GM21390 (cell line): ENCODE measurements at regions not wholly inside any gene's neighbourhood (a gene's known extent, or its start where the extent isn't known, plus 50 kb on each side); places are given as distances from the start of the nearest gene placed in this dataset.

Source experiments
- ATAC-seq: cut with Tn5 transposase; IDR thresholded peaks from one replicate; pipeline ENCODE4 v1.9.1; 2021; ENCODE audit not compliant: unreplicated experiment

DNA sequence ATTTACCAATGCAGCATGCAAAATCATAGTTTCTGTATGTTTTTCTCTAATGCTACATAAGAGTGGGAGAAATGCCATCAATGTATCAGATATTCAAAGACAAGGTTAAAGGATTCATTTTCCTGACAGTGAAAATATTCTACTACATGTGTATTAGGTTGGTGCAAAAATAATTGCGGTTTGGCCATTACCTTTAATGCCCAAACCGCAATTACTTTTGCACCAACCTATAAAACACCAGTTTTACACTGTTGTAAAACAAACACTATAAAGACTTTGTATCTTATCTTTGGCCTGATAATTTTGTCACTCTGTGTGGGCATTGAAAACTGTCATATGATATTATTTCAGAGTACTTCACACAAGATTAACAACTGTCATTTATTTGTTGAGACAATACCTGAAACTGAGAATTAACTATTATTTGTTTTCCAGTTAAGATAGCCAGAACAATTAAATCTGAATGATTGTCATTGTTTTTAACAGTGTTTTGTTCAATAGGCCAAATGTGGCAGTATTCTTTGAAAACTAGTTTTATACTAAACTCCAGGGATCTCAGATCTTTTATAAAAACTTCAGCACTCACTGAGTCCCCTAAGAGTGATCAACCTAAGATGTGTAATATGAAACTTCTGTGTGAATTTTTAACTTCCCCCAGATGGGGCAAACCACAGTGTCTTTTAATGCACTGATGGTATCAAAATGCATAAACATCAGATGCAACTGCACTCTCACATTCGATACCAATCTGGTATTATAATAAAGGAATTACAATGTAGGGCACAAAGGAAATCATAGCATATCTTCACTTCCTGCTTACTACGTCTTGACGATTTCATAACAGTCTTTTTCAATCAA lies 53.8 kb upstream of the FBN2 start:
- ATAC-seq = no peak

DNA sequence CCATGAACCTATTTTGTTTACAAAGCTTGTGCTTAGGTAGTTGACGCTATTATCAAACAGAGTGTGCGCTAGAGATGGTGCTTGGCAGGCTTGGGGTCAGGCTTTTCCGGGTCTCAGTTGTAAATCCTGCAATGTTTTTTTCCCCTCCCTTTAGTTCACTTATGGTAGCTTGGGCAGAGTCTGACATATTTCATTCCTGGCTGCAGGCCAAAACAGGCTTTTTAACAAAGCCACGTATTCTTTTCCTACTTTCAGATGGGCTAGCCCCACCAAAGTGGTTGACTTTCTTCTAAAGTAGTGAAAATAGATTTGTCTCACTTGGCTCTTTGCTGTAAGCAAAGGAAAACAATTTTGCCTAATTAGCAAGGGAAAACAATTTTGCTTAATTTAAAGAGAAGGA lies 58.0 kb upstream of the FBN2 start:
- ATAC-seq = no peak

DNA sequence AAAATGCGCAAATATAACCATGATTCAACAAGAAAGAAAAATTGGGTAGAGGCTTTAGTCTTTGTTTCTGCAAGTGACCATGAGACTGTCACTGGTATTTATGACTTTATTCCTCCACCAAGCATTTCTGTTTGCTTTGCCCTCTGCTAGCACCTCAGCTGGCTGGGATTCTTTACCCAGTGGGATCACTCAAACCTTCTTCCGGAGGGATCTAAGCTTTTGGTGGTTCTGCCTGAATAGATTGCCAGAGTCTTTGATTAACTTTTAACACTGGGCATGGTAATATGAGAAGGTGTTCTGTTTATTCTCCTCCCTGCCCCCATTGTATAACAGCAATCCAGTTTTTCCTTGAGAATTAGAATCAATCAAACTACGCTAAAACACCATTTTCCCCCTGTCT lies 59.1 kb upstream of the FBN2 start:
- ATAC-seq = no peak

GRCh38 chr5:128613128-128613527 lies 75.1 kb upstream of the FBN2 start:
- ATAC-seq = no peak

DNA sequence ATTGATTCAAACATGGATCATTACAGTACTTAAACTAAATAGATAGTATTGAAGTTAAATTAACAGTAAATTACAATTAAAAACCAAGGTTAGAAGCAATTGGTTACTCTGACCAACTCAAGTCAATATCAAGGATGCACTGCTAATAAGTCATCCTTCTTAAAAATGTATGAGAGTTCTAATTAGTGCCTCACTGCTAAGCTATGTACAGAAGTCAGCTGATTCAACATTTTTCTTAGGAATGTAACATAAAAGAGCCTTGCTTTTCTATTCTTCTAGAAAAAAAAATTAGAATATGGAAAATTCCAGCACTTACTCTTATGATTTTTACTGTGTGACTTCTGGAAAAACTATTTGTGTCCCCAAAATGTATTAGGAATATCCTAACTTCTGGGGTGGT lies 75.7 kb upstream of the FBN2 start:
- ATAC-seq = no peak

- ATAC-seq = no peak
Observed at GRCh38 chr5:128615578-128615977, 77.5 kb upstream of the FBN2 start.

DNA sequence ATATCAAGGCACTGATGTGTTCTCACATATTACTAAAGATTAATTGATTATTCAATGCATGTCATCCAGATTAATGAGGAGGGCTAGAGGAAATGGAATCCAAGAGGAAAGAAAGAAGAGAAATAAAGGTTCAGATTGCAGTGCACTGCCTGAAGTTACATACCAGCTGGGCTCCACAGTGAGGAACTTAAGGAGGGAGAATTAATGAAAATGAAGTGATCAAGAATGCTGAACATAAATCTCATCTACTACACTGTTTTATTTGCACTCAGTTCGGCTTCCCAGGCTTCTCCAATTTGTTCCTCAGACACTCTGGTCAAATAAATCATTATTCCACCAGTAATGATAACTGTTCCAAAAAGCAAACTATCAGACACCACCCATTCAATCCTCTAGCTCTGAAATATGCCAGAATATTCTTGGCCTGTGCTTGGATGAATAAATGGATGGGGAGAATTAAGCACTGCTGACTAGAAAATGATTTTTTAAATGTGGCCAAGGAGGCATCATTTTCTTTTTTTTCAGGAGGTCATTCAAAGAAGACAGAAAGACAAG lies 88.6 kb upstream of the FBN2 start:
- no peak for ATAC-seq

DNA sequence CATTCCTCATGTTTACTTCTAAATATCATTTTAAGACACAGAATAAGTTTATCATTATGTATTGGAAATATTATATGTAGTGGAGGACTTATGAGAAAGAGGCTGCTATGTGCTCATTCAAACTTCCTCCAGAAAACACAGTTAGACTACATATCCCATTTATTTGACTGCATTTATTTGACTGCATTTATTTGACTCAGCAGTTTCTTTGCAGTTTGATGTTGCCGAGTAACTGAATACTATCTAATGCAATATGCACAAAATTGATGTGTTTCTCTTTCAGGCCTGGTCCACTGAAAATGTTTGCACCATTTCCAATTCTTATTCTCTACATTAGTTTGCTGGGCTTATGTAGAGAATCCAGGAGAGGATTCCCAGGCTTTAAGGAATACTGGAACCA lies 89.9 kb upstream of the FBN2 start:
- ATAC-seq = no peak

- ATAC-seq = no peak
Observed at GRCh38 chr5:128629157-128629556, 91.1 kb upstream of the FBN2 start.

DNA sequence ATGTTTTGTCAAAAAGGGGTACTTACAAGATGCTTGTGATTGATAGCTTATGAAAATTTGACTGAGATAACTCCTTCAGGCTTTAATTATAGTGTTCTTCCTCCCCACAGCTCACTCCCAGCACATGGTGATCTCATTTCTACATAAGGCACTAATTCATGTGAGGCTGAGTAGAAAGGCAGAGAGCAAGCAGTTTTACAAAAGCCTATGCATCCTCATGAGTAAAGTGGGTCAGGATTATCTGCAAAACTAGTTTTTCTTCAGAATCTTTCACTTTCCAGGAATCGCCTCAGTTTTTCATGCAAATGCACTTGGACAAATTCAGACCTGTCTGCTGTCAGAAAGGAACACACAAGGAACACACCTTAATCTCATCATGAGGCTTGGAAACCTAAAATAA lies 92.1 kb upstream of the FBN2 start:
- no peak for ATAC-seq

DNA sequence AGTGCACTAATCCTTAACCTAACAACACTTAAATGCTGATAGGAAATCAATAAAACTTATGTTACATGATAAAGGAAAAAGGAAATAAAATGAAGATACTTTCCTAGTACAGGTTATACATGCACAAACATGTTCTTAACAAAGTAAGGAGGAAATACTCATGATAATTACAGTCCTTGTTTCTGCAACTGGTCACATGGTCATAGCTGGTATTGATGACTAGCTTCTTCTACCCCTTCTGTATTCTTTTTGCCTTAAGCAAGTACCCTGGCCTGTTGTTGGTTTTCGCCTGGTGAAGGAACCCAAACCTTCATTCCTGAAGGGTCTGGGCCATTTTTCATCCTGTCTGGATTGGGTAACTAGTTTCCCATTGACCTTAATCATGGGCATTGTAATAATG lies 93.7 kb upstream of the FBN2 start:
- no peak for ATAC-seq

DNA sequence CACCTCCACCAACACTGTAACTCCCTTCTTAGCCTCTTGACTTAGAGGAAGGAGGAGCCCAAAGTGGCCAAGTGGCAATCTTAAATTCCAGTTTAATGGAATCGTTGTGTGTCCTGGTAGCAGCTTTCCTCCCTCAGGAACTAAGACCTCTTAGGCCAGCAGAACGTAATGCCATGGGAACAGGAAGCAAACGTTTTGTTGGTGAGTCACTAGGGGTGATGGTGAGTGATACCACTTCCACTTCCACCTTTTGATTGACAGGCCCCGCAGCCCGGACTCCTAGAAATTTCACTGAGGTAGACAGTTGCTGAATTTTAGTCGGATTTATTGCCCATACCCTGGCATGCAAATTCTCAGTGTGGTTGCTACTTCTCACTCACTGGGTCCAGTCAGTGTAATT lies 94.2 kb upstream of the FBN2 start:
- no peak for ATAC-seq

DNA sequence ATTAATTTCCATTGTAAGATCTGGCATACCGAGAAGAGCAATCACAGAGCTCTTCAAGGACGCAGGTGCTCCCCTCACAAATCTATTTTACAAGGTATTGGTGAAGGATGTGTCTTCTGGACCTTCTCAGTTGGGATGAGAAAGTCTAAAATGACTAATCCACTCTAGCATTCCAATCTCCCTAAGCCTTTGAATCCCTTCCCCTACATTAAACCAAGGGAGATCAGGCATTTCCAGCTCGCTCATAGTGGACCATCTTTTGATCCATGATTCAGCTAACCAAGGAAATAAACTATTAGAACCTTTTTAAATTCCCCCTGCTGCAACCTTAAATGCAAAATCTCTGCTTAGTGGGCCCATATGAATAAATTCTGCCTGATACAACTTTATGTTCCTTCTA lies 95.9 kb upstream of the FBN2 start:
- ATAC-seq = no peak

- ATAC-seq = no peak
Observed at GRCh38 chr5:128635379-128635778, 97.3 kb upstream of the FBN2 start.

DNA sequence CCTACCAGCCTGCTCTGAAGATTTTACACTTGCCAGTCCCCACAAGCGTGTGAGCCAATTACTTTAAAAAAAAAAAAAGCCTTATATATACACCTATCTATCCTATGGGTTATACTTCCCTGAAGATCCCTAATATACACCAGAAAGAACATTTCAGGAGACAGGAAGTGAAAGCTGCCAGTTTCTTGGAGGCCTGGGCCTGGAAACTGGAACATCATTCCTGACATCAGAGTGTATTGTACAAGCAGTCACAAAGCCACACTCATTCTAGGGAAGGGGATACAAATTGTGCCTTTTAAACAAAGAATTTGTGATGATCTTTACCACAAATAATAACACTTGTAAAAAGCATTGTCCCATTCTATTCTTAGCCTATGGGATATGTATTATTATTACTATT lies 98.3 kb upstream of the FBN2 start:
- no peak for ATAC-seq

- ATAC-seq = no peak
Observed at GRCh38 chr5:128637031-128637430, 99.0 kb upstream of the FBN2 start.

DNA sequence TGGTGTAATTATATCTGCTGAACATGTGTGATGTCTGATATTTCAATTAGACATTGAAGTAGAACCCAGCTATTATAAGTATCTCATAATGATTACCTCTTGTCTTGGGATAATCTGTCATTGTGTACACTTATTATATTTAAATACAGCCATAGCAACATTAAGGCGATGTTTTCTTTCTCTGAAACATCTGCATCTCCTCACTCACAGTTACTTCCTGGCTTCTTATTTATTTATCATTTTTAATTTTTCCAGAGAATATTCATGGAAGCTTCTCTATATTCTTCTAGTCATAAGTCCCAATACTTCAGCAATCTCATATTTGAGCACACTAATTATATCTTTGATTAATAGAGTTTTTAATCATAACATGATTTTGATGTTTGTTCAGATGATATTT lies 103.8 kb upstream of the FBN2 start:
- ATAC-seq = no peak

DNA sequence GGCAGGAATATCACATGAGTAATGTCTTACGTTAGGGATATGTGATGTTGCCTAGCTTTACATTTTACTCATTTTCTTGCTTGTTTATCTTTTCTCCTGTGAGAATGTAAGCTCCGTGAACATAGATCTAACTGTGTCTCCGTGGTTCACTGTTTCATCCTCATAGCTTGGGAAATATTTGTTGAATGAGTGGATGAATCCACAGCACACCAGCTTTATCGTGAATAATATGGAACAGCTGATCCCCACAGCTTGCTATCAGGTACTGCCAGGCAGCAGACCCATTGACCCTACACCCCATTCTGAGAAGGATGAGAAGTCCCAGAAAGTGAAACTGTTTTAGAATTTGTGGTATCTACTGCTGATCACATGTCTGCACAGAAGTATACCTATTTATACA lies 106.8 kb upstream of the FBN2 start:
- no peak for ATAC-seq

DNA sequence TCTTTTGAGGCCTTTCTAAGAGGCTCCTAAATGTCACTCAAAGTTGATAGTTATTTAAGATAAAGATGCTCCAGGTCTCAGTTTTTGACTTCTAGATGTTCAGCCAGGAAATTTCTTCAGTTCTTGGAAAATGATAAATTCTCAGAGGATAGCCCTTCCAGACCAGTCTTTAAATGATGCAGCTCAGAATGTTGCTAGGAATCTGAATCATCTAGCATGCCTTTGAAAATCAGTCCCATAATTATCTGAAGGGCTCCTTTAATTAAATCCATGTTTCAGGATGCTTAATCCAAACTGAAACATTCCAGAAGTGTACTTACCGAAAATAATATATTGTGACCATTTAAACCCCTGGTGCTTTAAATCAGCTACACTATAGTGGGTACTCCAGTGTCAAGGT lies 107.5 kb upstream of the FBN2 start:
- no peak for ATAC-seq

DNA sequence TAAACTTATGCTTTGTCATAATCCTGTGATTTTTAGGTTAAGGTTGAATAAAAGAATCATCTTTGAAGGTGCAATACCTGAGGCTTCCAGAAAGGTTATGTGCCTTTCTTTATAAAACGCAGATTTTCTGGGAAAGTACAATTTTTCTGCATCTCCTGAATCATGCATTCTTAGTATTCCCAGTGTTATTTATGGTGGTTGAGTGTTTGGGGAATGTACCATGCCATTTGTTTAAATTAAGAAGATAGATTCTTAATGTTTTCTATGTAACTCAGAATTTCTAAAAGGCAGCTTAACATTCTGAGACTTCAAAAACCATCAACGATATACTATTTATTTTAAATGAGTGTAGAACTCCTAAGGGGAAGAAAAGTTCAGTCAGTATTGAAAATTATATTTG lies 108.1 kb upstream of the FBN2 start:
- ATAC-seq = no peak

GRCh38 chr5:128649192-128649591 lies 111.1 kb upstream of the FBN2 start:
- ATAC-seq = no peak

- ATAC-seq = no peak
Observed at GRCh38 chr5:128662997-128663396, 125.0 kb upstream of the FBN2 start.

GRCh38 chr5:128665747-128666355 lies 127.8 kb upstream of the FBN2 start:
- ATAC-seq = no peak
